SH-SY5Y (cell line): ENCODE measurements at regions not wholly inside any gene's neighbourhood (a gene's known extent, or its start where the extent isn't known, plus 50 kb on each side); places are given as distances from the start of the nearest gene placed in this dataset.

ENCODE experiments used
- GATA2 ChIP-seq: IDR thresholded peaks from 2 replicates; pipeline ENCODE4 v1.6.1; 2011; ENCODE audit warnings: mild to moderate bottlenecking, low read depth, low read length
- GATA3 ChIP-seq: IDR thresholded peaks from 2 replicates; pipeline ENCODE4 v1.6.1; 2011; ENCODE audit warnings: low read depth, mild to moderate bottlenecking, low read length, moderate library complexity

- TF ChIP-seq GATA3 (no peak), GATA2 (no peak)
Observed at GRCh38 chr6:66186756-66187155, 479.7 kb upstream of the EYS start.
